ENCODE measurements at regions not wholly inside any gene's neighbourhood (a gene's known extent, or its start where the extent isn't known, plus 50 kb on each side); places are given as distances from the start of the nearest gene placed in this dataset.

- TF ChIP-seq EZH2 (IDR thresholded peaks at IDR 0.05), result no peak
- TF ChIP-seq POLR2AphosphoS5 (IDR thresholded peaks at IDR 0.05; ENCODE audit: borderline replicate concordance, low read depth, low read length), result no peak
Measured at GRCh38 chr17:63142836-63143235, 176.8 kb downstream of the TANC2 start.
